ENCODE measurements at regions not wholly inside any gene's neighbourhood (a gene's known extent, or its start where the extent isn't known, plus 50 kb on each side); places are given as distances from the start of the nearest gene placed in this dataset.

GRCh38 chr3:178048768-178049167, 487.5 kb upstream of the KCNMB2 start:
- Histone ChIP-seq H3K4me3 (no peak overlapping the region), H3K27ac (no peak overlapping the region), H3K9me3 (no peaks in the 10 kb centered on the region), H3K36me3 (no peaks in the 10 kb centered on the region), H3K27me3 (no peaks in the 10 kb centered on the region), H3K4me1 (no peaks in the 10 kb centered on the region)
- DNase-seq (ENCODE audit: low spot score in 2 of 2): no peak
- TF ChIP-seq CTCF (IDR thresholded peaks at IDR 0.05): no peak
- intact Hi-C loops (cut with DNase I): no loop called here

GRCh38 chr3:178054471-178054870, 481.8 kb upstream of the KCNMB2 start:
- H3K4me1 ChIP-seq: no peaks in the 10 kb centered on the region
- no peaks in the 10 kb centered on the region for H3K9me3 ChIP-seq
- no peak overlapping the region for H3K27ac ChIP-seq
- intact Hi-C loops (cut with DNase I): no loop called here
- no peak for TF ChIP-seq CTCF (IDR thresholded peaks at IDR 0.05)
- no peaks in the 10 kb centered on the region for H3K36me3 ChIP-seq
- no peak for DNase-seq (ENCODE audit: low spot score in 2 of 2)
- no peak overlapping the region for H3K4me3 ChIP-seq
- no peaks in the 10 kb centered on the region for H3K27me3 ChIP-seq

GRCh38 chr3:178055939-178056338, 480.3 kb upstream of the KCNMB2 start:
- Histone ChIP-seq H3K36me3 (no peaks in the 10 kb centered on the region), H3K9me3 (no peaks in the 10 kb centered on the region), H3K27ac (no peak overlapping the region), H3K27me3 (no peaks in the 10 kb centered on the region), H3K4me1 (peaks cover 0 to 4% of the 10 kb centered on the region in 2 donors), H3K4me3 (no peak overlapping the region)
- intact Hi-C loops (cut with DNase I): no loop called here
- no peak for DNase-seq (ENCODE audit: low spot score in 2 of 2)
- TF ChIP-seq CTCF (IDR thresholded peaks at IDR 0.05): no peak

- intact Hi-C loops (cut with DNase I): no loop called here
- no peak overlapping the region for H3K27ac ChIP-seq
These were observed 479.4 kb upstream of the KCNMB2 start for GRCh38 chr3:178056868-178057267.

GRCh38 chr3:178058629-178059028, 477.6 kb upstream of the KCNMB2 start:
- TF ChIP-seq CTCF (IDR thresholded peaks at IDR 0.05): no peak
- Histone ChIP-seq H3K9me3 (no peaks in the 10 kb centered on the region), H3K27ac (no peak overlapping the region), H3K36me3 (no peaks in the 10 kb centered on the region), H3K27me3 (no peaks in the 10 kb centered on the region), H3K4me1 (peaks cover 0 to 4% of the 10 kb centered on the region in 2 donors), H3K4me3 (no peak overlapping the region)
- DNase-seq (ENCODE audit: low spot score in 2 of 2): no peak
- intact Hi-C loops (cut with DNase I): no loop called here

More at GRCh38 chr3:178056868-178057267, 479.4 kb upstream of the KCNMB2 start:
- no peaks in the 10 kb centered on the region for H3K9me3 ChIP-seq
- no peaks in the 10 kb centered on the region for H3K27me3 ChIP-seq
- peaks cover 0 to 4% of the 10 kb centered on the region in 2 donors for H3K4me1 ChIP-seq
- no peak overlapping the region for H3K4me3 ChIP-seq
- no peak for TF ChIP-seq CTCF (IDR thresholded peaks at IDR 0.05)
- no peak for DNase-seq (ENCODE audit: low spot score in 2 of 2)
- H3K36me3 ChIP-seq: no peaks in the 10 kb centered on the region

- Histone ChIP-seq H3K4me3 (no peak overlapping the region), H3K36me3 (no peaks in the 10 kb centered on the region), H3K27ac (no peak overlapping the region), H3K9me3 (no peaks in the 10 kb centered on the region), H3K4me1 (peaks cover 0 to 4% of the 10 kb centered on the region in 2 donors), H3K27me3 (no peaks in the 10 kb centered on the region)
- DNase-seq (ENCODE audit: low spot score in 2 of 2): no peak
- intact Hi-C loops (cut with DNase I): no loop called here
- TF ChIP-seq CTCF (IDR thresholded peaks at IDR 0.05): no peak
These were observed 477.1 kb upstream of the KCNMB2 start for GRCh38 chr3:178059119-178059518.

Measured in ascending aorta (tissue), 2 donors.